ENCODE measurements at regions not wholly inside any gene's neighbourhood (a gene's known extent, or its start where the extent isn't known, plus 50 kb on each side); places are given as distances from the start of the nearest gene placed in this dataset.

GRCh38 chr11:105233285-105233684 lies 93.7 kb upstream of the CARD18 start:
- Histone ChIP-seq H3K27ac (ENCODE audit: extremely low read depth, low read depth, low read length) (no peak overlapping the region), H3K36me3 (ENCODE audit: control insufficient read depth in 2 of 2, insufficient read depth in 1 of 2, low read length in 2 of 2) (no peaks in the 10 kb centered on the region), H3K9me3 (ENCODE audit: control insufficient read depth, insufficient read depth, low read depth, low read length) (no peaks in the 10 kb centered on the region), H3K4me3 (ENCODE audit: low read depth, low read length) (no peak overlapping the region), H3K4me1 (ENCODE audit: control insufficient read depth, insufficient read depth, low read length) (no peaks in the 10 kb centered on the region)
- ChIA-PET CTCF (no interaction called here), POLR2A (no interaction called here)
- TF ChIP-seq PRDM4 (tag by site-specific recombination; IDR thresholded peaks at IDR 0.05) (no peak), BCL6B (tag by site-specific recombination; IDR thresholded peaks at IDR 0.05) (no peak), ZNF510 (tag by site-specific recombination; IDR thresholded peaks at IDR 0.05; ENCODE audit: insufficient replicate concordance) (no peak), ZNF138 (tag by site-specific recombination; IDR thresholded peaks at IDR 0.05; ENCODE audit: borderline replicate concordance) (no peak), ZBTB8A (tag by site-specific recombination; IDR thresholded peaks at IDR 0.05) (no peak), ZNF292 (tag by site-specific recombination; IDR thresholded peaks at IDR 0.05; ENCODE audit: borderline replicate concordance, low read depth) (no peak), ZNF610 (tag by site-specific recombination; IDR thresholded peaks at IDR 0.05; ENCODE audit: borderline replicate concordance) (no peak), GLIS2 (tag by site-specific recombination; IDR thresholded peaks at IDR 0.05) (no peak), ELK4 (IDR thresholded peaks at IDR 0.05; ENCODE audit: borderline replicate concordance, low read depth, low read length) (no peak), ZNF426 (tag by site-specific recombination; IDR thresholded peaks at IDR 0.05) (no peak), ZSCAN16 (tag by site-specific recombination; IDR thresholded peaks at IDR 0.05) (no peak), ZFP41 (tag by site-specific recombination; IDR thresholded peaks at IDR 0.05; ENCODE audit: borderline replicate concordance) (no peak), ZNF513 (tag by site-specific recombination; IDR thresholded peaks at IDR 0.05) (no peak), ZFP69B (tag by site-specific recombination; IDR thresholded peaks at IDR 0.05) (no peak), SP7 (tag by site-specific recombination; IDR thresholded peaks at IDR 0.05) (no peak)
- TF ChIP-seq, protein P1, sequence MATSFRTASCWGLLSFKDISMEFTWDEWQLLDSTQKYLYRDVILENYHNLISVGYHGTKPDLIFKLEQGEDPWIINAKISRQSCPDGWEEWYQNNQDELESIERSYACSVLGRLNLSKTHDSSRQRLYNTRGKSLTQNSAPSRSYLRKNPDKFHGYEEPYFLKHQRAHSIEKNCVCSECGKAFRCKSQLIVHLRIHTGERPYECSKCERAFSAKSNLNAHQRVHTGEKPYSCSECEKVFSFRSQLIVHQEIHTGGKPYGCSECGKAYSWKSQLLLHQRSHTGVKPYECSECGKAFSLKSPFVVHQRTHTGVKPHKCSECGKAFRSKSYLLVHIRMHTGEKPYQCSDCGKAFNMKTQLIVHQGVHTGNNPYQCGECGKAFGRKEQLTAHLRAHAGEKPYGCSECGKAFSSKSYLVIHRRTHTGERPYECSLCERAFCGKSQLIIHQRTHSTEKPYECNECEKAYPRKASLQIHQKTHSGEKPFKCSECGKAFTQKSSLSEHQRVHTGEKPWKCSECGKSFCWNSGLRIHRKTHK (tag by site-specific recombination; IDR thresholded peaks at IDR 0.05) = no peak

GRCh38 chr11:105232021-105232420 lies 92.5 kb upstream of the CARD18 start:
- H3K27ac ChIP-seq (ENCODE audit: extremely low read depth, low read depth, low read length) = no peak overlapping the region
- H3K4me1 ChIP-seq (ENCODE audit: control insufficient read depth, insufficient read depth, low read length) = no peaks in the 10 kb centered on the region
- POLR2A ChIA-PET = no interaction called here
- no peaks in the 10 kb centered on the region for H3K36me3 ChIP-seq (ENCODE audit: control insufficient read depth in 2 of 2, insufficient read depth in 1 of 2, low read length in 2 of 2)
- CTCF ChIA-PET = interaction anchor here (0.9 kb wide), 1 partner anchor 25 kb away, joined by 3 read pairs; no protein-coding TSS in a partner anchor
- H3K9me3 ChIP-seq (ENCODE audit: control insufficient read depth, insufficient read depth, low read depth, low read length) = no peaks in the 10 kb centered on the region
- H3K4me3 ChIP-seq (ENCODE audit: low read depth, low read length) = no peak overlapping the region
- no peak for TF ChIP-seq PRDM1 (tag by site-specific recombination; IDR thresholded peaks at IDR 0.05)
- no peak for TF ChIP-seq ZBTB49 (tag by site-specific recombination; IDR thresholded peaks at IDR 0.05; ENCODE audit: low read depth)
- TF ChIP-seq ZNF670 (tag by site-specific recombination; IDR thresholded peaks at IDR 0.05; ENCODE audit: low read depth) = no peak
- no peak for TF ChIP-seq ZSCAN16 (tag by site-specific recombination; IDR thresholded peaks at IDR 0.05)
- no peak for TF ChIP-seq ZNF2 (tag by site-specific recombination; IDR thresholded peaks at IDR 0.05)
- TF ChIP-seq SETDB1 (IDR thresholded peaks at IDR 0.05; ENCODE audit: insufficient read length, low read length) = no peak
- no peak for TF ChIP-seq ZNF121 (tag by site-specific recombination; IDR thresholded peaks at IDR 0.05)
- TF ChIP-seq ZNF174 (tag by site-specific recombination; IDR thresholded peaks at IDR 0.05) = no peak
- TF ChIP-seq CTCF (tag by site-specific recombination; IDR thresholded peaks at IDR 0.05) = no peak
